Mesothelial cell of epicardium (in vitro differentiated cells): ENCODE measurements at regions not wholly inside any gene's neighbourhood (a gene's known extent, or its start where the extent isn't known, plus 50 kb on each side); places are given as distances from the start of the nearest gene placed in this dataset.

ENCODE experiments used
- DNase-seq, 2 experiments: peaks; one replicate each; pipeline ENCODE4 v3.0.0; 2021; ENCODE audit warnings: low spot score in 2 of 2; ENCODE audit not compliant: unreplicated experiment in 2 of 2
- H3K27ac Mint-ChIP-seq: 2 replicates; pipeline ENCODE4 v1.8.0; 2021; ENCODE audit warnings: mixed read lengths
- H3K27me3 Mint-ChIP-seq: 2 replicates; pipeline ENCODE4 v1.8.0; 2021; ENCODE audit warnings: low read depth, mixed read lengths
- H3K36me3 Mint-ChIP-seq: 2 replicates; pipeline ENCODE4 v1.8.0; 2021; ENCODE audit warnings: mixed read lengths
- H3K4me1 Mint-ChIP-seq: 2 replicates; pipeline ENCODE4 v1.8.0; 2021; ENCODE audit warnings: mixed read lengths
- H3K4me3 Mint-ChIP-seq: 2 replicates; pipeline ENCODE4 v1.8.0; 2021; ENCODE audit warnings: mild to moderate bottlenecking, moderate library complexity, mixed read lengths
- H3K9me3 Mint-ChIP-seq: 2 replicates; pipeline ENCODE4 v1.8.0; 2021; ENCODE audit warnings: mixed read lengths
- CTCF ChIP-seq: fragments of 200-600 bp; sonication (generic); IDR thresholded peaks from one replicate; pipeline ENCODE4 v1.5.0; 2021; ENCODE audit warnings: antibody characterized with exemption; ENCODE audit not compliant: unreplicated experiment

DNA sequence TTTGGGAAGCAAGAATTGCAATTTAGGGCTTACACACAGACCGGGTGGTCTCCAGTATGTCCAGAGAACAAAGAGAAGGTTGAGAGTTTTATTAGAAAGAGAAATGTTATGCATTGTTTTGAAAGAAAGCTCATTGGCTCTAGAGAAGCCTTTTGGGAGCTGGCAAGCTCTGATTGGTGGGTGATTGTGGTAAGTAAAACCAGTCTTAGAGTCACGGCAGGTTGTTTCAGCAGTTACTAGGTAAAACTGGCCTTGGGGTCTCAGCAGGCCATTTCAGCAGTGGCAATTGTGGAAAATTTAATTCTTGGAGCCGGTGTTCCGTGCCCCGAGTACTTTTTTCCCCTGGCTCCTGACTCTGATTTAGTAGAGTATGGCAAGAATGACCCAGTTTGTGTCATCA, 78.1 kb downstream of the MRPL46 start:
- peaks cover 71% of the 10 kb centered on the region for H3K27me3 Mint-ChIP-seq
- no peak for DNase-seq
- no peaks in the 10 kb centered on the region for H3K4me1 Mint-ChIP-seq
- H3K4me3 Mint-ChIP-seq, result no peak overlapping the region
- H3K27ac Mint-ChIP-seq, result no peak overlapping the region
- no peaks in the 10 kb centered on the region for H3K9me3 Mint-ChIP-seq
- no peaks in the 10 kb centered on the region for H3K36me3 Mint-ChIP-seq
- TF ChIP-seq CTCF, result no peak

GRCh38 chr15:88388686-88389085, 78.5 kb downstream of the MRPL46 start:
- DNase-seq, result no peak
- Mint-ChIP-seq H3K36me3 (no peaks in the 10 kb centered on the region), H3K27me3 (peaks cover 71% of the 10 kb centered on the region), H3K4me3 (no peak overlapping the region), H3K9me3 (no peaks in the 10 kb centered on the region), H3K4me1 (no peaks in the 10 kb centered on the region), H3K27ac (no peak overlapping the region)
- TF ChIP-seq CTCF, result no peak

GRCh38 chr15:88385078-88385700, 82.0 kb downstream of the MRPL46 start:
- H3K27ac Mint-ChIP-seq, result no peak overlapping the region
- no peak overlapping the region for H3K4me3 Mint-ChIP-seq
- peaks cover 76% of the 10 kb centered on the region for H3K27me3 Mint-ChIP-seq
- no peaks in the 10 kb centered on the region for H3K9me3 Mint-ChIP-seq
- DNase-seq, result no peak
- no peaks in the 10 kb centered on the region for H3K36me3 Mint-ChIP-seq
- TF ChIP-seq CTCF, result no peak
- H3K4me1 Mint-ChIP-seq, result no peaks in the 10 kb centered on the region

DNA sequence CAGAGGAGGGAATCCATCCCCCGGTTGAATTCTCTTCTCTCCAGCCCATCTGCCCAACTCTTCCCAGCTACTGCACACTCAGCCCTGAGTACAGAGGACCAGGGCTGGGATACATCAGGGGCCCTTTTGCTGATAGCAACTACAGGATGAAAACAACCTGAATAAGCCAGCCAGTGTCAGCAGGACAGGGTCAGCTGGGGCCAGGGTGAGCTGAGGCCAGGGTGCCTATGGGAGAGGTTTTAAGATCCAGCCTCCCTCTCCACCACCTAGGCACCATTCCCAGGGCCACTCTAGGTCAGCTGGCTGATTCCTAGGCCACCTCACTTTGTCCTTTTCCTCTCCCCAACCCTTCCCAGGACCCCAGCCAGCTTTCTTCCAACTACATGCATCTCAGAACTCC, 83.8 kb downstream of the MRPL46 start:
- no peaks in the 10 kb centered on the region for H3K36me3 Mint-ChIP-seq
- no peak overlapping the region for H3K27ac Mint-ChIP-seq
- peaks cover 67% of the 10 kb centered on the region for H3K27me3 Mint-ChIP-seq
- no peaks in the 10 kb centered on the region for H3K4me1 Mint-ChIP-seq
- TF ChIP-seq CTCF, result no peak
- no peaks in the 10 kb centered on the region for H3K9me3 Mint-ChIP-seq
- no peak overlapping the region for H3K4me3 Mint-ChIP-seq
- no peak for DNase-seq

DNA sequence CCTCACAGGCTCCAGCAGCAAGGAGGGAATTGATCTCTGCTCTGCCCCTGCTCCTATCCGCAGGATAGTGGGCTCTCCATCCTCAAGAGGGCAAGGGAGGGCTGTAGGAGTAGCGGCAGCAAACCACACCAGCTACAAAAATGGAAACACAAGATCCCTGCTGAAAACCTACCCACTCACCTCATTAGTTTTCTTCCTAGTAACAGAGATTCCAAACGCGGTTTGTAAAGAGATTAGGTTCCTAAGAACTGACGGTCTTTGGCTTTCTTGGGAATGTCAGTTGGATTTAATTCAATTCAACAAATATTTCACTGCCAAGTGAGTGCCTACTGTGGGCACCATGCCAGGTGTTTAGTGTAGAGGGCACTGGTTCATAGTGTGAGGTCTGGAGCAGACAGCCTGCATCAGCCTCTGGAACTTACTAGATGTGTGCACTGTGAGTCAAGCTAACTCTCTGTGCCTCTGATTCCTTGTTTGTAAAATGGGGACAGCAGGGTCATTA, 84.7 kb downstream of the MRPL46 start:
- no peak overlapping the region for H3K4me3 Mint-ChIP-seq
- no peaks in the 10 kb centered on the region for H3K4me1 Mint-ChIP-seq
- H3K9me3 Mint-ChIP-seq, result no peaks in the 10 kb centered on the region
- peaks cover 71% of the 10 kb centered on the region for H3K27me3 Mint-ChIP-seq
- no peak for DNase-seq
- no peak overlapping the region for H3K27ac Mint-ChIP-seq
- H3K36me3 Mint-ChIP-seq, result no peaks in the 10 kb centered on the region
- no peak for TF ChIP-seq CTCF
